Loucy (cell line): ENCODE measurements at regions not wholly inside any gene's neighbourhood (a gene's known extent, or its start where the extent isn't known, plus 50 kb on each side); places are given as distances from the start of the nearest gene placed in this dataset.

Experiments
- EZH2phosphoT487 ChIP-seq: fragments of 200-600 bp; IDR thresholded peaks from 2 replicates; pipeline ENCODE4 v1.6.1; 2018; ENCODE audit warnings: antibody characterized with exemption, mild to moderate bottlenecking, moderate library complexity, borderline replicate concordance
- TF ChIP-seq, protein P1 (sequence below): fragments of 200-600 bp; sonication (generic); conservative IDR thresholded peaks from 2 replicates; pipeline ENCODE4 v1.5.1; 2014; ENCODE audit warnings: mild to moderate bottlenecking, antibody characterized with exemption, low read length

- TF ChIP-seq, protein P1, sequence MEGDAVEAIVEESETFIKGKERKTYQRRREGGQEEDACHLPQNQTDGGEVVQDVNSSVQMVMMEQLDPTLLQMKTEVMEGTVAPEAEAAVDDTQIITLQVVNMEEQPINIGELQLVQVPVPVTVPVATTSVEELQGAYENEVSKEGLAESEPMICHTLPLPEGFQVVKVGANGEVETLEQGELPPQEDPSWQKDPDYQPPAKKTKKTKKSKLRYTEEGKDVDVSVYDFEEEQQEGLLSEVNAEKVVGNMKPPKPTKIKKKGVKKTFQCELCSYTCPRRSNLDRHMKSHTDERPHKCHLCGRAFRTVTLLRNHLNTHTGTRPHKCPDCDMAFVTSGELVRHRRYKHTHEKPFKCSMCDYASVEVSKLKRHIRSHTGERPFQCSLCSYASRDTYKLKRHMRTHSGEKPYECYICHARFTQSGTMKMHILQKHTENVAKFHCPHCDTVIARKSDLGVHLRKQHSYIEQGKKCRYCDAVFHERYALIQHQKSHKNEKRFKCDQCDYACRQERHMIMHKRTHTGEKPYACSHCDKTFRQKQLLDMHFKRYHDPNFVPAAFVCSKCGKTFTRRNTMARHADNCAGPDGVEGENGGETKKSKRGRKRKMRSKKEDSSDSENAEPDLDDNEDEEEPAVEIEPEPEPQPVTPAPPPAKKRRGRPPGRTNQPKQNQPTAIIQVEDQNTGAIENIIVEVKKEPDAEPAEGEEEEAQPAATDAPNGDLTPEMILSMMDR: no peak
- no peak for TF ChIP-seq EZH2phosphoT487
Measured at GRCh38 chr10:118868589-118868988, 113.8 kb upstream of the CACUL1 start.
